Parathyroid adenoma (tissue), 2 donors: ENCODE measurements at regions not wholly inside any gene's neighbourhood (a gene's known extent, or its start where the extent isn't known, plus 50 kb on each side); places are given as distances from the start of the nearest gene placed in this dataset.

Experiments used
- H2AFZ ChIP-seq: fragments of 300-600 bp; sonication (generic); one replicate; pipeline ENCODE4 v1.7.0; 2017; ENCODE audit warnings: antibody characterized with exemption, mild to moderate bottlenecking
- H3K27ac ChIP-seq: fragments of 300-600 bp; sonication (generic); one replicate; pipeline ENCODE4 v1.7.0; 2017
- H3K27me3 ChIP-seq: fragments of 300-600 bp; sonication (generic); one replicate; pipeline ENCODE4 v1.7.0; 2017; ENCODE audit warnings: low read length; ENCODE audit not compliant: control insufficient read depth, insufficient read depth
- H3K36me3 ChIP-seq: fragments of 300-600 bp; sonication (generic); one replicate; pipeline ENCODE4 v1.7.0; 2017; ENCODE audit warnings: low read length; ENCODE audit not compliant: control insufficient read depth, insufficient read depth
- H3K4me1 ChIP-seq: fragments of 300-600 bp; sonication (generic); one replicate; pipeline ENCODE4 v1.7.0; 2017; ENCODE audit warnings: control low read depth
- H3K4me2 ChIP-seq: fragments of 300-600 bp; sonication (generic); one replicate; pipeline ENCODE4 v1.7.0; 2017; ENCODE audit warnings: low read length
- H3K4me3 ChIP-seq: fragments of 300-600 bp; sonication (generic); one replicate; pipeline ENCODE4 v1.7.0; 2017; ENCODE audit warnings: low read depth, low read length
- H3K79me2 ChIP-seq: fragments of 300-600 bp; sonication (generic); one replicate; pipeline ENCODE4 v1.7.0; 2017; ENCODE audit warnings: control low read depth
- H3K9ac ChIP-seq: fragments of 300-600 bp; sonication (generic); one replicate; pipeline ENCODE4 v1.7.0; 2017; ENCODE audit warnings: mild to moderate bottlenecking
- H3K9me3 ChIP-seq: fragments of 300-600 bp; sonication (generic); one replicate; pipeline ENCODE4 v1.7.0; 2017; ENCODE audit warnings: low read length; ENCODE audit not compliant: control insufficient read depth
- CTCF ChIP-seq: fragments of 300-600 bp; sonication (generic); IDR thresholded peaks from one replicate; pipeline ENCODE4 v1.7.0; 2017; ENCODE audit warnings: antibody characterized with exemption, mild to moderate bottlenecking
- donor health status: primary hyperparathyroidism.

DNA sequence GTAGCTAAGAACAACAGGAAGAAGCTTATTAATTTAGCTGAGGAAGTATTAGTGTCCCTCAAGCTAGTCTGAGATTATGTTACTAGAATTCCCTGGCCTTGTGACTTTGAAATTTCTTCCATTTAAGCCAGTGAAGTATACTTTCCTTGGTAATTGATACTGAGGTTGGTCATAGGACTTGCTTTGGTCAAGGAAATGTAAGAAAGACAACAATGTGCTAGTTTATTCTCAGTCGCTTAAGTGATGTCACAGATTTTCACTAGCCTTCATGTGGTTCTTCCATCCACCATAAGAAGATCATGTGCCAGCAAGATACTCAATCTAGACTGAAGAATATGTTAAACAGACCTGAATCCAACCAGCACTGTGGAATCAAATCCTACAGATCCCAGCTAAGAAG, 1140.1 kb downstream of the TECRL start:
- no peaks in the 10 kb centered on the region for H3K79me2 ChIP-seq
- H3K27me3 ChIP-seq = no peaks in the 10 kb centered on the region
- H3K27ac ChIP-seq = no peak overlapping the region
- no peak overlapping the region for H2AFZ ChIP-seq
- no peaks in the 10 kb centered on the region for H3K36me3 ChIP-seq
- no peak overlapping the region for H3K4me3 ChIP-seq
- no peak overlapping the region for H3K4me2 ChIP-seq
- no peak for TF ChIP-seq CTCF
- no peak overlapping the region for H3K9ac ChIP-seq
- no peaks in the 10 kb centered on the region for H3K9me3 ChIP-seq
- no peaks in the 10 kb centered on the region for H3K4me1 ChIP-seq

GRCh38 chr4:63233671-63234070, 1175.6 kb downstream of the TECRL start:
- Histone ChIP-seq H3K27ac (no peak overlapping the region), H3K4me1 (no peaks in the 10 kb centered on the region), H3K9ac (no peak overlapping the region), H3K27me3 (no peaks in the 10 kb centered on the region), H3K36me3 (no peaks in the 10 kb centered on the region), H3K4me2 (no peak overlapping the region), H3K79me2 (no peaks in the 10 kb centered on the region), H3K4me3 (no peak overlapping the region), H2AFZ (no peak overlapping the region), H3K9me3 (no peaks in the 10 kb centered on the region)
- TF ChIP-seq CTCF = no peak

DNA sequence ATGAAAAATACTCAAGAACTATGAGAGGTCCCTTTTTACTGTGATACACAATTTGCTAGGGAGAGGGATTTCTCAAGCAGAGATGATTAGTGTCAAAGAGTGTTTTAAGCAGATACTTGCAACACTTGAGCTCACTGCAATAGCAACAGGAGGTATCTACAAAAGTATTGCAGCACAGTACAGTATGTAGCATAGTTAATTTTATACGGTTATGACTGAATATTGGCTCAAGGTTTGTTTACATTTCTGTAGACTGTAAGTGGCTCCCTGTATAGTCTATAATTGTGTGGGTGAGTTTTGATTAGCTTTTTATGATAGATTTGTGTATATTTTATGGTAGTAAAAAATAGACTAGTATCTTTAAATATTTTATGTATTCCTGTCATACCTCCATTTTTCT, 1177.2 kb downstream of the TECRL start:
- no peaks in the 10 kb centered on the region for H3K79me2 ChIP-seq
- H3K36me3 ChIP-seq = no peaks in the 10 kb centered on the region
- no peak overlapping the region for H3K4me3 ChIP-seq
- no peak overlapping the region for H3K9ac ChIP-seq
- no peaks in the 10 kb centered on the region for H3K4me1 ChIP-seq
- H2AFZ ChIP-seq = no peak overlapping the region
- H3K4me2 ChIP-seq = no peak overlapping the region
- TF ChIP-seq CTCF = no peak
- no peaks in the 10 kb centered on the region for H3K9me3 ChIP-seq
- no peaks in the 10 kb centered on the region for H3K27me3 ChIP-seq
- H3K27ac ChIP-seq = no peak overlapping the region

DNA sequence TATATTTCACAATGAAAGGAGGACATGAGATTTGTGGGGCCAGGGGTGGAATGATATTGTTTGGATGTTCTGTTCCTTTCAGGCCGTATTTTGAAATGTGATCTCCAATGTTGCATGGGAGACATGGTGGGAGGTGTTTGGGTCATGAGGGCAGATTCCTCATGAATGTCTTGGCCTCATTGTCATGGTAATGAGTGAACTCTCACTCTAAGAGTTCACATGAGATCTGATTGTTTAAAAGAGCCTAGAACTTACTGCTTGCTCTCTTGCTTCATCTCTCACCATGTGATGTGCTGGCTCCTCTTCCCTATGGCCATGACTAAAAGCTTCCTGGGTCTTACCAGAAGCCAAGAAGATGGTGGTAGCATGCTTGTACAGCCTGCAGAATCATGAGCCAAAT, 1183.0 kb downstream of the TECRL start:
- Histone ChIP-seq H2AFZ (no peak overlapping the region), H3K9ac (no peak overlapping the region), H3K27me3 (no peaks in the 10 kb centered on the region), H3K4me2 (no peak overlapping the region), H3K27ac (no peak overlapping the region), H3K79me2 (no peaks in the 10 kb centered on the region), H3K4me3 (no peak overlapping the region), H3K9me3 (no peaks in the 10 kb centered on the region), H3K36me3 (no peaks in the 10 kb centered on the region), H3K4me1 (no peaks in the 10 kb centered on the region)
- TF ChIP-seq CTCF = no peak

GRCh38 chr4:63222466-63222865, 1186.8 kb downstream of the TECRL start:
- H3K79me2 ChIP-seq = no peaks in the 10 kb centered on the region
- no peaks in the 10 kb centered on the region for H3K9me3 ChIP-seq
- H3K4me1 ChIP-seq = no peaks in the 10 kb centered on the region
- H3K36me3 ChIP-seq = no peaks in the 10 kb centered on the region
- H3K27me3 ChIP-seq = no peaks in the 10 kb centered on the region
- no peak overlapping the region for H3K4me3 ChIP-seq
- H2AFZ ChIP-seq = no peak overlapping the region
- no peak overlapping the region for H3K9ac ChIP-seq
- H3K27ac ChIP-seq = no peak overlapping the region
- no peak overlapping the region for H3K4me2 ChIP-seq
- no peak for TF ChIP-seq CTCF
